Retinal pigment epithelial cell (primary cell): ENCODE measurements at regions not wholly inside any gene's neighbourhood (a gene's known extent, or its start where the extent isn't known, plus 50 kb on each side); places are given as distances from the start of the nearest gene placed in this dataset.

Experiments used
- DNase-seq: peaks from one replicate; pipeline ENCODE4 v3.0.0-alpha.2; 2010; ENCODE audit warnings: low read depth
- H3K4me3 ChIP-seq: 2 replicates; pipeline ENCODE4 v1.5.1; 2011; ENCODE audit warnings: mild to moderate bottlenecking, low read length, control low read depth, moderate library complexity
- CTCF ChIP-seq: conservative IDR thresholded peaks from 2 replicates; pipeline ENCODE4 v1.5.1; 2011; ENCODE audit warnings: low read depth, low read length, control low read depth, inconsistent platforms

- H3K4me3 ChIP-seq = no peak overlapping the region
- no peak for TF ChIP-seq CTCF
- DNase-seq = no peak
These were observed 62.7 kb upstream of the EXOC4 start for GRCh38 chr7:133190172-133190528.

- TF ChIP-seq CTCF = no peak
These were observed 62.2 kb upstream of the EXOC4 start for GRCh38 chr7:133190650-133191049.

DNA sequence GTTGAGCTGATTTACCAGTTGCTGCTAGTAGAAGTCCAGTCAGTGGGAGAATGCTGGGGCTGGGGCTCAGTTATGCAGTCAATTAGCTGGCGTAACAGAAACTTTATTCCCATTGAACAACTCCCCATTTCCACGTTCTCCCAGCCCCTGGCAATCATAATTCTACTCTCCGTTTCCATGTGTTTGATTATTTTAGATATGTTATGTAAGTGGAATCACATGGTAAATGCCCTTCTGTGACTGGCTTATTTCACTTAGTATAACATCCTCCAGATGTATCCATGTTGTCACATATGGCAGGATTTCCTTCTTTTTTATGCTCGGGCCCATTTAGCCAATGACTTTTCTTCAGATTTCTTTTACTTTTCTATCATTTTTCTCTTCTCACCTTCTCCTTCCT lies 61.1 kb upstream of the EXOC4 start:
- no peak overlapping the region for H3K4me3 ChIP-seq
- TF ChIP-seq CTCF = no peak
- no peak for DNase-seq

More at GRCh38 chr7:133190650-133191049, 62.2 kb upstream of the EXOC4 start:
- H3K4me3 ChIP-seq = no peak overlapping the region
- DNase-seq = no peak

DNA sequence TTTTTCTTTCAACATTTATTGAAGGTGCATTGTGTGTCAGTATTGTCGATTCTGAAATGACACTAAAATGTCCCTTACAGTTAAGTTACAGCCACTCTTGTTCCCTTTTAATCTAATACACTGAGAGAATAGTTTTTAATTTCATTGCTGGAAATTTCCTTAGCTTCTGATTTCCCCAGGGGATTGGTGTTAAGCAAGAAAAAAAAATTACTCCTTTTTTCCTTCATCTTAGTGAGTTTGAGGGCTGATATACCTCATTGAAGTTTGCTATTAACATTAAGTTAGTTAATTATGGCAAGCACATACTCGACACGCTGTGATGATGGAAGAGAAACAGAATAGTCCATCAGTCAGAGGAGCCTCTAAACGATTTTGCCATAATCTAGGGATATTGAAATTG lies 57.0 kb upstream of the EXOC4 start:
- H3K4me3 ChIP-seq = no peak overlapping the region
- no peak for TF ChIP-seq CTCF
- no peak for DNase-seq

GRCh38 chr7:133196856-133197612 lies 55.8 kb upstream of the EXOC4 start:
- no peak for TF ChIP-seq CTCF
- no peak for DNase-seq
- H3K4me3 ChIP-seq = no peak overlapping the region

DNA sequence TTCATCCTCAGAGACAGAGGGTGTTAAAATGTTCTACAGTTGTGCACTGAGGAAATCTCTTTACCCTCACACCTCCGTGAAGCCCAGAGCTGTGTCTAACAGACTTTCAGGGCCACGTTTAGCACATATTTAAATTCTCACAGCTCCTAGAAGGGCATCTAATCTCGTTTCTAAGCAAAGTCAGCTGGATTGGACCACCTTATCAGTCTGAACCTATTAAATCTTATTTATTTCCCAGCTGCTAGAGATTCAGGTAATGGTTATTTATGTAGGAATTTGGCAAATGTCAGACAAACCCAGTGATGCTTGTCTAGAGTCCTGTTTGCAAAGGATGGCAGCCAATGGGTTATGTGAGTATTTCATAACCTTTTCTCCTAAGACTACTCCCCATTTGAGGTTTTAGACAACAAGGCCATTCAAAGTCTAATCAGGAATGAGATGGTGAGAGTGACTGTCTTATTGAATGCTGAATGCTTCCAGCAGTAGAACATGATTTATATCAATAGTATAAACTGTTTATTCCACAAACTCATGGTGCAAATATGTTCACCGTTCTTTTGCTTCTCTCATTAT lies 54.8 kb upstream of the EXOC4 start:
- H3K4me3 ChIP-seq = no peak overlapping the region
- TF ChIP-seq CTCF = no peak
- DNase-seq = no peak

- no peak overlapping the region for H3K4me3 ChIP-seq
- no peak for TF ChIP-seq CTCF
- DNase-seq = no peak
These were observed 53.0 kb upstream of the EXOC4 start for GRCh38 chr7:133199831-133200230.
